K562 (cell line): ENCODE measurements at regions not wholly inside any gene's neighbourhood (a gene's known extent, or its start where the extent isn't known, plus 50 kb on each side); places are given as distances from the start of the nearest gene placed in this dataset.

Experiments used
- ARID1B ChIP-seq: fragments of 450-650 bp; IDR thresholded peaks from 2 replicates; pipeline ENCODE4 v1.6.1; 2016; ENCODE audit warnings: antibody characterized with exemption, mild to moderate bottlenecking, inconsistent platforms
- CEBPB ChIP-seq: fragments of 450-650 bp; IDR thresholded peaks from 2 replicates; pipeline ENCODE4 v1.6.1; 2016; ENCODE audit warnings: missing genetic modification characterization, missing compliant biosample characterization
- ELF4 ChIP-seq: fragments of 450-650 bp; formaldehyde crosslinking; IDR thresholded peaks from 2 replicates; pipeline ENCODE4 v1.4.0; 2022; ENCODE audit warnings: missing genetic modification characterization
- ETS2 ChIP-seq: IDR thresholded peaks from 2 replicates; pipeline ENCODE4 v1.6.1; 2016; ENCODE audit warnings: borderline replicate concordance, missing genetic modification characterization, mild to moderate bottlenecking, moderate library complexity, missing compliant biosample characterization; ENCODE audit not compliant: poor library complexity, severe bottlenecking
- MGA ChIP-seq: fragments of 450-650 bp; IDR thresholded peaks from 2 replicates; pipeline ENCODE4 v1.6.1; 2016; ENCODE audit warnings: mild to moderate bottlenecking, moderate library complexity
- NCOA1 ChIP-seq: fragments of 450-650 bp; IDR thresholded peaks from 2 replicates; pipeline ENCODE4 v1.6.1; 2016; ENCODE audit warnings: low read depth
- PBX2 ChIP-seq, 2 experiments: IDR thresholded peaks in 1 of 2; conservative IDR thresholded peaks in 1 of 2; 2 replicates each; pipeline ENCODE4 v1.6.1; 2016; ENCODE audit warnings: low read depth in 2 of 2, mild to moderate bottlenecking in 1 of 2, missing compliant biosample characterization in 1 of 2, missing genetic modification characterization in 1 of 2, moderate library complexity in 1 of 2
- POLR2H ChIP-seq: IDR thresholded peaks from 2 replicates; pipeline ENCODE4 v1.6.1; 2016; ENCODE audit warnings: missing genetic modification characterization, low read depth, mild to moderate bottlenecking, control low read depth, missing compliant biosample characterization, moderate library complexity
- RBM34 ChIP-seq: fragments of 200-400 bp; formaldehyde crosslinking; IDR thresholded peaks from 2 replicates; pipeline ENCODE4 v1.6.1; 2018; ENCODE audit warnings: low read length, borderline replicate concordance; ENCODE audit not compliant: insufficient read depth
- SMARCE1 ChIP-seq: fragments of 450-650 bp; IDR thresholded peaks from 2 replicates; pipeline ENCODE4 v1.7.1; 2016; ENCODE audit warnings: mild to moderate bottlenecking
- TRIM24 ChIP-seq, 2 experiments: fragments of 450-650 bp; IDR thresholded peaks; 2 replicates each; pipeline ENCODE4 v1.6.1; 2016
- ZNF274 ChIP-seq: IDR thresholded peaks from 2 replicates; pipeline ENCODE4 v1.6.1; 2011; ENCODE audit warnings: low read depth, mild to moderate bottlenecking, low read length, moderate library complexity, borderline replicate concordance
- ZNF644 ChIP-seq: fragments of 200-800 bp; sonication (Bioruptor generic); IDR thresholded peaks from 2 replicates; pipeline ENCODE4 v1.6.1; 2016; ENCODE audit warnings: low read depth, missing genetic modification characterization, missing compliant biosample characterization
- ZNF766 ChIP-seq: fragments of 200-800 bp; sonication (Bioruptor generic); conservative IDR thresholded peaks from 2 replicates; pipeline ENCODE4 v1.6.1; 2016; ENCODE audit warnings: missing genetic modification characterization, missing compliant biosample characterization

GRCh38 chr13:66076417-66076816 lies 1153.7 kb downstream of the PCDH9 start (continued):
- peak; percentile 63 for TF ChIP-seq ARID1B
- no peak for TF ChIP-seq RBM34
- TF ChIP-seq ELF4 (CRISPR knock-in tag) = peak; percentile 44; the same call in 1 of the 2 replicates
- no peak for TF ChIP-seq ZNF274
- TF ChIP-seq ETS2 (tag) = no peak
- peak; percentile 39 for TF ChIP-seq MGA
- no peak for TF ChIP-seq PBX2 (CRISPR knock-in tag; IDR thresholded peaks at IDR 0.05; ENCODE audit: low read depth)
- 0 out of 2 replicates have a peak, but pooled peaks have one; percentile 49 for TF ChIP-seq PBX2 (tag; conservative IDR thresholded peaks at IDR 0.05; ENCODE audit: low read depth)
- 0 out of 2 replicates have a peak, but pooled peaks have one; percentile 42 for TF ChIP-seq ZNF766 (CRISPR knock-in tag)
- 0 out of 2 replicates have a peak, but pooled peaks have one; percentile 15 for TF ChIP-seq NCOA1
- 0 out of 2 replicates have a peak, but pooled peaks have one; percentile 58 for TF ChIP-seq ZNF644 (tag)
- TF ChIP-seq POLR2H = peak; percentile 28; the same call in 1 of the 2 replicates
- TF ChIP-seq TRIM24 (IDR thresholded peaks at IDR 0.05) = peak in 1 of 2 experiments; percentile 58; a peak in 2 of 4 replicates
- TF ChIP-seq SMARCE1 = peak; percentile 59; the same call in 1 of the 2 replicates
- peak; percentile 43 for TF ChIP-seq CEBPB (tag)
